ENCODE measurements at regions not wholly inside any gene's neighbourhood (a gene's known extent, or its start where the extent isn't known, plus 50 kb on each side); places are given as distances from the start of the nearest gene placed in this dataset.

GRCh38 chr20:39216195-39216594 is 254.1 kb downstream of the DHX35 start:
- Histone ChIP-seq H3K4me1 (ENCODE audit: insufficient read depth) (no peaks in the 10 kb centered on the region), H3K9ac (no peak overlapping the region), H4K20me1 (ENCODE audit: insufficient read depth) (no peaks in the 10 kb centered on the region), H3K9me2 (ENCODE audit: insufficient read depth) (no peaks in the 10 kb centered on the region), H3K4me2 (ENCODE audit: unreplicated experiment) (no peak overlapping the region), H2AFZ (no peak overlapping the region), H3K4me3 (no peak overlapping the region), H3F3A (ENCODE audit: insufficient read depth) (no peaks in the 10 kb centered on the region), H3K27me3 (replicated peaks; ENCODE audit: insufficient read depth) (no peaks in the 10 kb centered on the region), H3K27ac (no peak overlapping the region), H3K36me3 (ENCODE audit: low read depth) (no peaks in the 10 kb centered on the region), H3K79me2 (ENCODE audit: insufficient read depth) (no peaks in the 10 kb centered on the region), H3K9me3 (ENCODE audit: low read depth) (no peaks in the 10 kb centered on the region)
- no peak for DNase-seq
- TF ChIP-seq EZH2phosphoT487 (IDR thresholded peaks at IDR 0.05; ENCODE audit: insufficient read depth, low read depth), result no peak
- no peak for TF ChIP-seq EZH2 (IDR thresholded peaks at IDR 0.05; ENCODE audit: insufficient read depth, poor library complexity, severe bottlenecking)
- in situ Hi-C loops (cut with MboI), result no loop called here
- 18 to 34% methylated on average over 3 of the region's 3 CpGs for WGBS, 2 experiments (ENCODE audit: low coverage in 1 of 2, low lambda C conversion rate in 2 of 2, missing lambda C conversion rate in 2 of 2)

- Histone ChIP-seq H3K4me3 (no peak overlapping the region), H2AFZ (no peak overlapping the region), H3K79me2 (ENCODE audit: insufficient read depth) (no peaks in the 10 kb centered on the region), H3F3A (ENCODE audit: insufficient read depth) (no peaks in the 10 kb centered on the region), H3K4me2 (ENCODE audit: unreplicated experiment) (no peak overlapping the region), H4K20me1 (ENCODE audit: insufficient read depth) (no peaks in the 10 kb centered on the region), H3K9me2 (ENCODE audit: insufficient read depth) (no peaks in the 10 kb centered on the region), H3K4me1 (ENCODE audit: insufficient read depth) (no peaks in the 10 kb centered on the region), H3K9ac (no peak overlapping the region), H3K27ac (no peak overlapping the region), H3K27me3 (replicated peaks; ENCODE audit: insufficient read depth) (no peaks in the 10 kb centered on the region), H3K9me3 (ENCODE audit: low read depth) (no peaks in the 10 kb centered on the region), H3K36me3 (ENCODE audit: low read depth) (no peaks in the 10 kb centered on the region)
- in situ Hi-C loops (cut with MboI), result no loop called here
- DNase-seq, result no peak
- 0 to 11% methylated on average over 2 of the region's 2 CpGs for WGBS, 2 experiments (ENCODE audit: low coverage in 1 of 2, low lambda C conversion rate in 2 of 2, missing lambda C conversion rate in 2 of 2)
- TF ChIP-seq EZH2phosphoT487 (IDR thresholded peaks at IDR 0.05; ENCODE audit: insufficient read depth, low read depth), result no peak
- TF ChIP-seq EZH2 (IDR thresholded peaks at IDR 0.05; ENCODE audit: insufficient read depth, poor library complexity, severe bottlenecking), result no peak
Measured at GRCh38 chr20:39214828-39215227, 252.7 kb downstream of the DHX35 start.

DNA sequence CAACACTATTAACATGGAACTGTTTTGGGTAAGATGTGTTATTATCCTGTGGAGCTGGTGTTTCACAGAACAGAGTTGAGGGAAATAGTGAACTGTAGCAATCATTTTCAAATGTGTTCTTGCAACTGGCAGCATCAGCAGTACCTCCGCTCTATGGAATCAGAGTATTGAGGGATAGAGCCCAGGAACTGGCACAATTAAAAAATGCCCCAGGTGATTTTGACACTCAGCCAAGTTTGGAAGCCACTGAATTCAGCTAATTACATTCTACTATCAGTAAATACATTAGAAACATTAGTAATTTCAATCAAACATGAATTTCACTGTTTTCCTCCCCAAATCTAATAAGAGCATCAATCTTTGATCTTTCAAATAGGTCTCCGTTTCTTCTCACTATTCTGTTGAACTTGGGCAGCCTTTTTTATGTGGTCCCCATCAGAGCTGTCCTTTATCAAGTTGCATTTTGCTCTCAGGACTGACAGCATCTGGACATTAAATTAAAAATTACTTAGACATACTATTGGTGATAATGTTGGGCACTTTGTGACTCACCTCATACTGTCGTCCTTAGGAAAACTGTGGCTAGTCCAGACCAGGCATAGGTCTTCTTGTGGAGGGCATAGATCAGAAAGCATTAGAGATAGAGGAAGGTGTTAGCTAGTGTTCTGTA is 251.5 kb downstream of the DHX35 start:
- H4K20me1 ChIP-seq (ENCODE audit: insufficient read depth), result no peaks in the 10 kb centered on the region
- H3K4me3 ChIP-seq, result no peak overlapping the region
- TF ChIP-seq EZH2phosphoT487 (IDR thresholded peaks at IDR 0.05; ENCODE audit: insufficient read depth, low read depth), result no peak
- no peak for TF ChIP-seq EZH2 (IDR thresholded peaks at IDR 0.05; ENCODE audit: insufficient read depth, poor library complexity, severe bottlenecking)
- no peak overlapping the region for H3K9ac ChIP-seq
- H3K9me3 ChIP-seq (ENCODE audit: low read depth), result no peaks in the 10 kb centered on the region
- no peak overlapping the region for H3K27ac ChIP-seq
- no peak for DNase-seq
- in situ Hi-C loops (cut with MboI), result no loop called here
- 29 to 35% methylated on average over 3 of the region's 3 CpGs for WGBS, 2 experiments (ENCODE audit: low coverage in 1 of 2, low lambda C conversion rate in 2 of 2, missing lambda C conversion rate in 2 of 2)
- no peak overlapping the region for H3K4me2 ChIP-seq (ENCODE audit: unreplicated experiment)
- no peaks in the 10 kb centered on the region for H3K4me1 ChIP-seq (ENCODE audit: insufficient read depth)
- H3K36me3 ChIP-seq (ENCODE audit: low read depth), result no peaks in the 10 kb centered on the region
- no peaks in the 10 kb centered on the region for H3K9me2 ChIP-seq (ENCODE audit: insufficient read depth)
- H3K27me3 ChIP-seq (replicated peaks; ENCODE audit: insufficient read depth), result no peaks in the 10 kb centered on the region
- no peaks in the 10 kb centered on the region for H3F3A ChIP-seq (ENCODE audit: insufficient read depth)
- no peak overlapping the region for H2AFZ ChIP-seq
- no peaks in the 10 kb centered on the region for H3K79me2 ChIP-seq (ENCODE audit: insufficient read depth)

- Histone ChIP-seq H3K79me2 (ENCODE audit: insufficient read depth) (no peaks in the 10 kb centered on the region), H3K9me3 (ENCODE audit: low read depth) (no peaks in the 10 kb centered on the region), H3K27me3 (replicated peaks; ENCODE audit: insufficient read depth) (no peaks in the 10 kb centered on the region), H4K20me1 (ENCODE audit: insufficient read depth) (no peaks in the 10 kb centered on the region), H3K36me3 (ENCODE audit: low read depth) (no peaks in the 10 kb centered on the region), H3K9ac (no peak overlapping the region), H3F3A (ENCODE audit: insufficient read depth) (no peaks in the 10 kb centered on the region), H2AFZ (no peak overlapping the region), H3K4me1 (ENCODE audit: insufficient read depth) (no peaks in the 10 kb centered on the region), H3K9me2 (ENCODE audit: insufficient read depth) (no peaks in the 10 kb centered on the region), H3K4me3 (no peak overlapping the region), H3K4me2 (ENCODE audit: unreplicated experiment) (no peak overlapping the region), H3K27ac (no peak overlapping the region)
- in situ Hi-C loops (cut with MboI), result no loop called here
- DNase-seq, result no peak
- 16 to 17% methylated on average over 5 of the region's 5 CpGs for WGBS, 2 experiments (ENCODE audit: low coverage in 1 of 2, low lambda C conversion rate in 2 of 2, missing lambda C conversion rate in 2 of 2)
- no peak for TF ChIP-seq EZH2phosphoT487 (IDR thresholded peaks at IDR 0.05; ENCODE audit: insufficient read depth, low read depth)
- no peak for TF ChIP-seq EZH2 (IDR thresholded peaks at IDR 0.05; ENCODE audit: insufficient read depth, poor library complexity, severe bottlenecking)
Measured at GRCh38 chr20:39211060-39211748, 249.1 kb downstream of the DHX35 start.
